RWPE1 (cell line): ENCODE measurements at regions not wholly inside any gene's neighbourhood (a gene's known extent, or its start where the extent isn't known, plus 50 kb on each side); places are given as distances from the start of the nearest gene placed in this dataset.

Experiments used
- CTCF ChIA-PET: fragments of 350-600 bp; sonication (Branson Sonifier 250); formaldehyde crosslinking; extraction: SDS; loops from one replicate; lab custom pipeline; 2021; lab: Yijun Ruan, JAX
- POLR2A ChIA-PET: fragments of 400-600 bp; formaldehyde crosslinking; extraction: SDS; loops from one replicate; lab custom pipeline; 2020; ENCODE audit warnings: antibody characterized with exemption; ENCODE audit not compliant: low non-redundant PET; lab: Yijun Ruan, JAX
- DNase-seq: peaks from one replicate; pipeline ENCODE4 v3.0.0; 2012; ENCODE audit warnings: low spot score
- H3K27ac ChIP-seq: fragments of 450-650 bp; 2 replicates; pipeline ENCODE4 v1.5.1; 2017
- CTCF ChIP-seq: fragments of 450-650 bp; conservative IDR thresholded peaks from 2 replicates; pipeline ENCODE4 v1.5.1; 2017; ENCODE audit warnings: low read depth, mild to moderate bottlenecking

GRCh38 chr2:235373171-235373570, 120.7 kb upstream of the AGAP1 start:
- TF ChIP-seq CTCF, result no peak
- DNase-seq, result no peak
- ChIA-PET POLR2A (no interaction called here), CTCF (no interaction called here)
- H3K27ac ChIP-seq, result no peak overlapping the region

GRCh38 chr2:235377176-235377575, 116.7 kb upstream of the AGAP1 start:
- DNase-seq, result no peak
- CTCF ChIA-PET, result no interaction called here
- TF ChIP-seq CTCF, result no peak
- POLR2A ChIA-PET, result no interaction called here
- no peak overlapping the region for H3K27ac ChIP-seq

DNA sequence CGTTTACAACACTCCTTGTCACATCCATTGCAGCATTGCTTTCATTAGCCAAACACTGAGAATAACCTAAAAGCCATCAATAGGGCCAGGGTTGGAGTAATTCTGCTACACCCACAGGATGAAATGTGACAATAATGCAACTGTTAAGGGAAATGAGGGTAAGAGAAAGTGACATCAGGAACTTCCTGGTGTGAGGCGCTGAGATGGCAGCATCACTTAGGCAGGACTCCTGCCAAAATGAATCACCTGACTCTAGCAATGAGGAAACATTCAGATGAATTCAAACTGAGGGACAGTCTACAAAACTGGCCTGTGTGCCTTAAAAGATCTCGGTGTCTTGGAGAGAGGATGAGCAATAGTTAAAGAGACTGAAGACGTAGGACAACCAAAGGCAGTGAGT, 115.6 kb upstream of the AGAP1 start:
- CTCF ChIA-PET, result interaction anchor here (0.5 to 0.6 kb wide), 2 partner anchors 147 to 480 kb away, joined by 3 to 5 read pairs; no protein-coding TSS in a partner anchor
- TF ChIP-seq CTCF, result no peak
- H3K27ac ChIP-seq, result no peak overlapping the region
- DNase-seq, result no peak
- POLR2A ChIA-PET, result no interaction called here

GRCh38 chr2:235378944-235379343, 114.9 kb upstream of the AGAP1 start:
- no peak for DNase-seq
- no peak for TF ChIP-seq CTCF
- CTCF ChIA-PET, result interaction anchor here (0.5 kb wide), 1 partner anchor 146 kb away, joined by 3 read pairs; no protein-coding TSS in a partner anchor
- POLR2A ChIA-PET, result interaction anchor here (0.6 kb wide), 1 partner anchor 78 kb away, joined by 3 read pairs; no protein-coding TSS in a partner anchor
- H3K27ac ChIP-seq, result no peak overlapping the region

GRCh38 chr2:235381261-235381912, 112.5 kb upstream of the AGAP1 start:
- CTCF ChIA-PET, result interaction anchor here (0.7 kb wide), 1 partner anchor 52 kb away, joined by 3 read pairs; no protein-coding TSS in a partner anchor
- DNase-seq, result no peak
- no peak for TF ChIP-seq CTCF
- POLR2A ChIA-PET, result no interaction called here
- no peak overlapping the region for H3K27ac ChIP-seq

DNA sequence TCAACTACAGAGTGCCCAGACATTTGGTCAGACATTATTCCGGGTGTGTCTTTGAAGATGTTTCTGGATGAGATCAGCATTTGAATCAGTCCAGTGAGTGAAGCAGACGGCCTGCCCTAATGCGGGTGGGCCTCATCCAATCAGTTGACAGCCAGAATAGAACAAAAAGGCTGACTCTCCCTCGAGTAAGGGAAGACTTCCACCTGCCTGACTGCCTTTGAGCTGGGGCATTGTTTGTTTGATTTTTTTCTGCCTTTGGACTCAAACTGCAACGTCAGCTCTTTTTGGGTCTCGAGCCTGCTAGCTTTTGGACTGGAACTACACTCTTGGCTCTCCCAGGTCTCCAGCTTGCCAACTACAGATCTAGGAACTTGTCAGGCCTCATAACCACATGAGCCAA, 111.7 kb upstream of the AGAP1 start:
- ChIA-PET CTCF (interaction anchor here (0.7 to 0.9 kb wide), 2 partner anchors 16 to 52 kb away, joined by 3 to 4 read pairs; no protein-coding TSS in a partner anchor), POLR2A (no interaction called here)
- no peak for TF ChIP-seq CTCF
- DNase-seq, result no peak
- H3K27ac ChIP-seq, result no peak overlapping the region
